IMR-90 (cell line): ENCODE measurements at regions not wholly inside any gene's neighbourhood (a gene's known extent, or its start where the extent isn't known, plus 50 kb on each side); places are given as distances from the start of the nearest gene placed in this dataset.

Experiments
- ATAC-seq: fragments of 200-7000 bp; cut with Tn5 transposase; 2 replicates; pipeline ENCODE4 v1.9.1; 2020; ENCODE audit warnings: low read depth, mild to moderate bottlenecking, moderate library complexity
- BruUV-seq: library from RNA; stranded (reverse); fragments of 400-500 nt; replicated peaks from 2 replicates; lab custom pipeline; 2021; lab: Mats Ljungman, UMichigan
- CTCF ChIA-PET: fragments of 300-600 bp; formaldehyde crosslinking; extraction: SDS; loops from one replicate; lab custom pipeline; 2021; ENCODE audit warnings: antibody characterized with exemption; lab: Yijun Ruan, JAX
- POLR2A ChIA-PET: fragments of 300-600 bp; sonication (Branson Sonifier 250); formaldehyde crosslinking; loops from one replicate; lab custom pipeline; 2022; ENCODE audit warnings: antibody characterized with exemption; ENCODE audit not compliant: unreplicated experiment; lab: Charles Lee
- DNase-seq: peaks from one replicate; pipeline ENCODE4 v3.0.0; 2013
- H2AFZ ChIP-seq: replicated peaks from 2 replicates; pipeline ENCODE3; 2013; ENCODE audit warnings: low read length, mild to moderate bottlenecking; ENCODE audit not compliant: poor library complexity
- H2AK5ac ChIP-seq: 2 replicates; pipeline ENCODE4 v1.6.1; 2013; ENCODE audit warnings: low read depth, low read length, inconsistent platforms
- H2AK9ac ChIP-seq: replicated peaks from 2 replicates; pipeline ENCODE3; 2013; ENCODE audit warnings: mild to moderate bottlenecking, low read depth, low read length, moderate library complexity; ENCODE audit not compliant: poor library complexity
- H2BK120ac ChIP-seq: 2 replicates; pipeline ENCODE4 v1.6.1; 2013; ENCODE audit warnings: low read depth, low read length, inconsistent platforms
- H2BK15ac ChIP-seq: 3 replicates; pipeline ENCODE4 v1.6.1; 2013; ENCODE audit warnings: low read depth, low read length, inconsistent platforms
- H2BK20ac ChIP-seq: 2 replicates; pipeline ENCODE4 v1.6.1; 2013; ENCODE audit warnings: low read depth, mild to moderate bottlenecking, inconsistent platforms, low read length, moderate library complexity
- H2BK5ac ChIP-seq: 2 replicates; pipeline ENCODE4 v1.6.1; 2013; ENCODE audit warnings: mild to moderate bottlenecking, low read depth, low read length, inconsistent platforms; ENCODE audit not compliant: poor library complexity, severe bottlenecking
- H3K14ac ChIP-seq: replicated peaks from 2 replicates; pipeline ENCODE4 v1.6.1; 2013; ENCODE audit warnings: low read depth, low read length, inconsistent platforms
- H3K18ac ChIP-seq: 2 replicates; pipeline ENCODE4 v1.6.1; 2013; ENCODE audit warnings: low read depth, low read length, control low read depth
- H3K23ac ChIP-seq: 2 replicates; pipeline ENCODE4 v1.6.1; 2013; ENCODE audit warnings: low read depth, low read length, inconsistent platforms
- H3K27ac ChIP-seq: 2 replicates; pipeline ENCODE4 v1.5.1; 2013; ENCODE audit warnings: mild to moderate bottlenecking, control low read depth, low read length; ENCODE audit not compliant: insufficient read depth
- H3K27me3 ChIP-seq: 2 replicates; pipeline ENCODE4 v1.6.1; 2013; ENCODE audit warnings: low read length; ENCODE audit not compliant: control insufficient read depth, insufficient read depth
- H3K36me3 ChIP-seq: 2 replicates; pipeline ENCODE4 v1.6.1; 2013; ENCODE audit warnings: low read length, mixed read lengths; ENCODE audit not compliant: control insufficient read depth, insufficient read depth
- H3K4ac ChIP-seq: 2 replicates; pipeline ENCODE4 v1.6.1; 2013; ENCODE audit warnings: low read depth, low read length, inconsistent platforms
- H3K4me1 ChIP-seq: 2 replicates; pipeline ENCODE4 v1.6.1; 2013; ENCODE audit warnings: low read length, mixed read lengths; ENCODE audit not compliant: control insufficient read depth, insufficient read depth
- H3K4me2 ChIP-seq: 2 replicates; pipeline ENCODE4 v1.6.1; 2013; ENCODE audit warnings: low read depth, mild to moderate bottlenecking, control low read depth, low read length, moderate library complexity
- H3K4me3 ChIP-seq: 2 replicates; pipeline ENCODE4 v1.5.1; 2013; ENCODE audit warnings: low read depth, mild to moderate bottlenecking, control low read depth, low read length, moderate library complexity; ENCODE audit not compliant: insufficient read depth
- H3K56ac ChIP-seq: 2 replicates; pipeline ENCODE4 v1.6.1; 2013; ENCODE audit warnings: low read length, inconsistent platforms; ENCODE audit not compliant: insufficient read depth; ENCODE audit errors: extremely low read depth
- H3K79me1 ChIP-seq, 2 experiments: 2 replicates each; pipeline ENCODE4 v1.6.1; 2013; ENCODE audit warnings: low read length in 2 of 2, inconsistent platforms in 1 of 2, low read depth in 1 of 2
- H3K9ac ChIP-seq: 2 replicates; pipeline ENCODE4 v1.6.1; 2013; ENCODE audit warnings: low read depth, low read length, control low read depth
- H3K9me1 ChIP-seq: 2 replicates; pipeline ENCODE4 v1.6.1; 2013; ENCODE audit warnings: low read length, inconsistent platforms; ENCODE audit not compliant: insufficient read depth
- H3K9me3 ChIP-seq: 2 replicates; pipeline ENCODE4 v1.6.1; 2013; ENCODE audit warnings: low read length; ENCODE audit not compliant: control insufficient read depth, insufficient read depth
- H4K20me1 ChIP-seq: 2 replicates; pipeline ENCODE4 v1.6.1; 2013; ENCODE audit warnings: low read length, inconsistent platforms; ENCODE audit not compliant: insufficient read depth
- H4K5ac ChIP-seq: 2 replicates; pipeline ENCODE4 v1.6.1; 2013; ENCODE audit warnings: mild to moderate bottlenecking, low read depth, low read length, control low read depth
- H4K8ac ChIP-seq, 2 experiments: 2 replicates each; pipeline ENCODE4 v1.6.1; 2013; ENCODE audit warnings: low read depth in 2 of 2, low read length in 2 of 2, control low read depth in 1 of 2, inconsistent platforms in 1 of 2
- H4K91ac ChIP-seq: 2 replicates; pipeline ENCODE4 v1.6.1; 2013; ENCODE audit warnings: low read depth, low read length, inconsistent platforms; ENCODE audit not compliant: insufficient read depth
- BHLHE40 ChIP-seq: fragments of 150-350 bp; IDR thresholded peaks from 2 replicates; pipeline ENCODE4 v1.6.1; 2016; ENCODE audit warnings: mild to moderate bottlenecking, low read depth, low read length
- CEBPB ChIP-seq: IDR thresholded peaks from 2 replicates; pipeline ENCODE4 v1.6.1; 2012; ENCODE audit warnings: low read depth, low read length, improper control_type of control experiment
- FOS ChIP-seq: fragments of 150-350 bp; IDR thresholded peaks from 2 replicates; pipeline ENCODE4 v1.6.1; 2016; ENCODE audit warnings: low read depth, low read length
- MAZ ChIP-seq: IDR thresholded peaks from 2 replicates; pipeline ENCODE4 v1.6.1; 2012; ENCODE audit warnings: low read depth, mild to moderate bottlenecking, low read length, improper control_type of control experiment, moderate library complexity, borderline replicate concordance
- POLR2A ChIP-seq: IDR thresholded peaks from 2 replicates; pipeline ENCODE4 v1.6.1; 2012; ENCODE audit warnings: mild to moderate bottlenecking, low read depth, low read length
- RAD21 ChIP-seq: IDR thresholded peaks from 2 replicates; pipeline ENCODE4 v1.6.1; 2012; ENCODE audit warnings: low read length, improper control_type of control experiment
- RCOR1 ChIP-seq: IDR thresholded peaks from 2 replicates; pipeline ENCODE4 v1.6.1; 2012; ENCODE audit warnings: mild to moderate bottlenecking, low read length, improper control_type of control experiment; ENCODE audit not compliant: insufficient replicate concordance
- RFX5 ChIP-seq: IDR thresholded peaks from 2 replicates; pipeline ENCODE4 v1.8.0; 2012; ENCODE audit warnings: low read depth, mild to moderate bottlenecking, low read length, moderate library complexity
- WGBS, 2 experiments: methylation state at CpG; one replicate each; pipeline versions ENCODE4 v1.1.5 to v1.1.7; 2013; ENCODE audit warnings: missing lambda C conversion rate in 2 of 2; ENCODE audit not compliant: insufficient read length in 1 of 2; ENCODE audit errors: extremely low coverage in 2 of 2; 5-methylcytosine and 5-hydroxymethylcytosine counted together
- dilution Hi-C: fragments of 300-500 bp; cut with HindIII; formaldehyde crosslinking; loops from one replicate; pipeline ENCODE4 v1.14.3; 2018; ENCODE audit warnings: low sequenced_read_pairs; ENCODE audit not compliant: unreplicated experiment
- in situ Hi-C: fragments of 300-500 bp; cut with MboI; formaldehyde crosslinking; loops from 3 replicates; pipeline ENCODE4 v1.14.3; 2019; ENCODE audit warnings: low sequenced_read_pairs, inconsistent platforms, mixed read lengths
- intact Hi-C: fragments of 100-400 bp; cut with micrococcal nuclease; formaldehyde crosslinking; loops from 2 replicates; pipeline ENCODE4 v1.10.0; 2022
- TF ChIP-seq, protein P1 (sequence below): fragments of 150-350 bp; IDR thresholded peaks from 2 replicates; pipeline ENCODE4 v1.6.1; 2017; ENCODE audit warnings: mild to moderate bottlenecking, antibody characterized with exemption, low read length, low read depth
- TF ChIP-seq, protein P2 (sequence below): conservative IDR thresholded peaks from 2 replicates; pipeline ENCODE4 v1.5.1; 2012; ENCODE audit warnings: mild to moderate bottlenecking, low read depth, low read length, improper control_type of control experiment

DNA sequence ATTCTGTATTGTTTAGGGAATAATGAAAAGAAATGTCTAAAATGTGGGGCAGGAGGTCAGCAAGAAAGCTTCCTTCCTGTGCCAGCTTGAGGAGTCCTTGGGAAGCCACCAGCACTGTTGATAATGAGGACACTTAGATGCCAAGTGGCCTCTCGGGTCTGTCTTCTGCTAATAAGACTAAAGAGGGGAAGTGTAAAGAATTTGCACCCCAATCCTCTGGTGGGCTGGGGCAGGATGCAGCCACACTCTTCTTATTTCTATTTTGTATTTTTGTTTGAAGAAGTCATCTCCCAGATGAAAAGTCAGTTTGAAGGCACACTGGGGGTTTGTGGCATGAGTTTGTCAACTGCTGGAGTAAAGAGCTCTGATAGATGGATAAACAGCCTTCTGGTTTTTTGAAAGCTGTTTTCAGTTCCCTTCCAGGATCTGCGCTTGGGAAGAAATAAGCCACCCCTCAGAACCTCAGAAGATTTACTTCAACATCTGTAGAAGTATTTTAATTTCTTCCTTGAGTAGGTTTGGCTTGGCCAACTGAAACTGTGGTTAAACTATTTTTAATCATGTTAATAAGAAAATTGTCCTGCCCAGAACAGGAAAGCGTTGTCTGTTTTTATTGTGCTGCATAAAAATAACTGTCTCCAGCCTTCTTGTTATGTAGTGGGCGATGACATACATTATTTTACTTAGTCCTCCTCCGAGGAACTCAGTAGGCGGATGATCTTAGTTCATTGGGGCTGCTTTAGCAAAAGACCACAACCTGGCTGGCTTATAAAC, 128.8 kb upstream of the GPR26 start:
- Histone ChIP-seq H3K4me1 (no peaks in the 10 kb centered on the region), H3K36me3 (no peaks in the 10 kb centered on the region), H4K5ac (no peak overlapping the region), H3K4me2 (no peak overlapping the region), H3K18ac (no peak overlapping the region), H4K91ac (no peak overlapping the region), H3K9me3 (peaks cover 7% of the 10 kb centered on the region; the same call in 1 of the 2 replicates), H3K4ac (no peak overlapping the region), H2BK120ac (no peak overlapping the region), H3K9me1 (no peaks in the 10 kb centered on the region), H3K27ac (no peak overlapping the region), H4K20me1 (no peaks in the 10 kb centered on the region), H2BK15ac (no peak overlapping the region), H2AFZ (no peak overlapping the region), H2BK20ac (no peak overlapping the region), H2AK9ac (no peak overlapping the region), H2BK5ac (no peak overlapping the region), H3K14ac (no peak overlapping the region), H3K9ac (no peak overlapping the region), H4K8ac (no peak overlapping the region), H2AK5ac (no peak overlapping the region), H3K23ac (no peak overlapping the region), H3K4me3 (no peak overlapping the region), H3K56ac (no peak overlapping the region), H3K79me1 (no peaks in the 10 kb centered on the region), H3K27me3 (no peaks in the 10 kb centered on the region)
- intact Hi-C loops: no loop called here
- ChIA-PET CTCF (no interaction called here), POLR2A (no interaction called here)
- in situ Hi-C loops: no loop called here
- WGBS, 2 experiments: no CpG with 5 or more reads among the region's 6 CpGs
- BruUV-seq: no TSS peak
- ATAC-seq: no peak
- TF ChIP-seq MAZ (no peak), CEBPB (no peak), FOS (no peak), BHLHE40 (no peak), RFX5 (no peak), RCOR1 (no peak), POLR2A (no peak), RAD21 (no peak)
- TF ChIP-seq, protein P1, sequence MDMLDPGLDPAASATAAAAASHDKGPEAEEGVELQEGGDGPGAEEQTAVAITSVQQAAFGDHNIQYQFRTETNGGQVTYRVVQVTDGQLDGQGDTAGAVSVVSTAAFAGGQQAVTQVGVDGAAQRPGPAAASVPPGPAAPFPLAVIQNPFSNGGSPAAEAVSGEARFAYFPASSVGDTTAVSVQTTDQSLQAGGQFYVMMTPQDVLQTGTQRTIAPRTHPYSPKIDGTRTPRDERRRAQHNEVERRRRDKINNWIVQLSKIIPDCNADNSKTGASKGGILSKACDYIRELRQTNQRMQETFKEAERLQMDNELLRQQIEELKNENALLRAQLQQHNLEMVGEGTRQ: no peak
- TF ChIP-seq, protein P2, sequence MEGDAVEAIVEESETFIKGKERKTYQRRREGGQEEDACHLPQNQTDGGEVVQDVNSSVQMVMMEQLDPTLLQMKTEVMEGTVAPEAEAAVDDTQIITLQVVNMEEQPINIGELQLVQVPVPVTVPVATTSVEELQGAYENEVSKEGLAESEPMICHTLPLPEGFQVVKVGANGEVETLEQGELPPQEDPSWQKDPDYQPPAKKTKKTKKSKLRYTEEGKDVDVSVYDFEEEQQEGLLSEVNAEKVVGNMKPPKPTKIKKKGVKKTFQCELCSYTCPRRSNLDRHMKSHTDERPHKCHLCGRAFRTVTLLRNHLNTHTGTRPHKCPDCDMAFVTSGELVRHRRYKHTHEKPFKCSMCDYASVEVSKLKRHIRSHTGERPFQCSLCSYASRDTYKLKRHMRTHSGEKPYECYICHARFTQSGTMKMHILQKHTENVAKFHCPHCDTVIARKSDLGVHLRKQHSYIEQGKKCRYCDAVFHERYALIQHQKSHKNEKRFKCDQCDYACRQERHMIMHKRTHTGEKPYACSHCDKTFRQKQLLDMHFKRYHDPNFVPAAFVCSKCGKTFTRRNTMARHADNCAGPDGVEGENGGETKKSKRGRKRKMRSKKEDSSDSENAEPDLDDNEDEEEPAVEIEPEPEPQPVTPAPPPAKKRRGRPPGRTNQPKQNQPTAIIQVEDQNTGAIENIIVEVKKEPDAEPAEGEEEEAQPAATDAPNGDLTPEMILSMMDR: no peak
- dilution Hi-C loops: no loop called here
- no peak for DNase-seq
